CD8-positive, alpha-beta memory T cell (primary cell): ENCODE measurements at regions not wholly inside any gene's neighbourhood (a gene's known extent, or its start where the extent isn't known, plus 50 kb on each side); places are given as distances from the start of the nearest gene placed in this dataset.

ENCODE experiments used
- CTCF ChIA-PET: fragments of 350-600 bp; sonication (Branson Sonifier 250); formaldehyde crosslinking; loops from one replicate; lab custom pipeline; 2021; ENCODE audit warnings: antibody characterized with exemption; lab: Charles Lee
- POLR2A ChIA-PET: fragments of 350-600 bp; sonication (Branson Sonifier 250); formaldehyde crosslinking; loops from one replicate; lab custom pipeline; 2021; ENCODE audit warnings: antibody characterized with exemption; lab: Charles Lee
- DNase-seq, 5 donors: peaks; one replicate each; pipeline versions ENCODE4 v3.0.0 to v3.0.0-alpha.2; 2020 to 2022; ENCODE audit warnings: mixed read lengths in 1 of 5
- H3K27ac ChIP-seq: one replicate; pipeline ENCODE4 v1.7.0; 2013; ENCODE audit warnings: low read depth, mild to moderate bottlenecking, low read length, moderate library complexity
- H3K27me3 ChIP-seq: 2 replicates; pipeline ENCODE4 v1.7.0; 2013; ENCODE audit warnings: low read length, mild to moderate bottlenecking; ENCODE audit not compliant: insufficient read depth, poor library complexity, severe bottlenecking
- H3K36me3 ChIP-seq: 2 replicates; pipeline ENCODE4 v1.7.0; 2013; ENCODE audit warnings: mild to moderate bottlenecking, low read length, moderate library complexity; ENCODE audit not compliant: insufficient read depth
- H3K4me1 ChIP-seq: 2 replicates; pipeline ENCODE4 v1.7.0; 2013; ENCODE audit warnings: mild to moderate bottlenecking, low read length, moderate library complexity; ENCODE audit not compliant: insufficient read depth
- H3K4me3 ChIP-seq: 2 replicates; pipeline ENCODE4 v1.7.0; 2013; ENCODE audit warnings: mild to moderate bottlenecking, low read length
- H3K9me3 ChIP-seq: 2 replicates; pipeline ENCODE4 v1.7.0; 2013; ENCODE audit warnings: mild to moderate bottlenecking, low read length
- H3K27ac Mint-ChIP-seq, 8 donors: one replicate each; pipeline ENCODE4 v1.8.0; 2020 to 2021; ENCODE audit warnings: mixed read lengths in 8 of 8, mild to moderate bottlenecking in 6 of 8, inconsistent platforms in 3 of 8, moderate library complexity in 3 of 8
- H3K27me3 Mint-ChIP-seq, 2 donors: one replicate each; pipeline ENCODE4 v1.8.0; 2020 to 2021; ENCODE audit warnings: mixed read lengths in 2 of 2, mild to moderate bottlenecking in 1 of 2, moderate library complexity in 1 of 2
- H3K36me3 Mint-ChIP-seq, 3 donors: one replicate each; pipeline ENCODE4 v1.8.0; 2020 to 2021; ENCODE audit warnings: mixed read lengths in 3 of 3, inconsistent platforms in 1 of 3, mild to moderate bottlenecking in 1 of 3
- H3K4me1 Mint-ChIP-seq, 3 donors: one replicate each; pipeline ENCODE4 v1.8.0; 2020 to 2021; ENCODE audit warnings: mixed read lengths in 3 of 3, inconsistent platforms in 1 of 3, mild to moderate bottlenecking in 1 of 3
- H3K4me3 Mint-ChIP-seq, 7 donors: one replicate each; pipeline ENCODE4 v1.8.0; 2020 to 2021; ENCODE audit warnings: mixed read lengths in 7 of 7, mild to moderate bottlenecking in 6 of 7, moderate library complexity in 4 of 7, inconsistent platforms in 2 of 7
- H3K9me3 Mint-ChIP-seq, 5 donors: one replicate each; pipeline ENCODE4 v1.8.0; 2020 to 2022; ENCODE audit warnings: mixed read lengths in 5 of 5, mild to moderate bottlenecking in 3 of 5, moderate library complexity in 2 of 5, inconsistent platforms in 1 of 5

- Histone ChIP-seq H3K4me3 (no peak overlapping the region), H3K27ac (no peak overlapping the region), H3K9me3 (no peaks in the 10 kb centered on the region), H3K27me3 (no peaks in the 10 kb centered on the region), H3K4me1 (no peaks in the 10 kb centered on the region), H3K36me3 (no peaks in the 10 kb centered on the region)
- CTCF ChIA-PET, result no interaction called here
- no peaks in the 10 kb centered on the region for H3K27me3 Mint-ChIP-seq
- no peak overlapping the region for H3K27ac Mint-ChIP-seq
- H3K4me1 Mint-ChIP-seq, result no peaks in the 10 kb centered on the region
- POLR2A ChIA-PET, result no interaction called here
- no peak for DNase-seq
- H3K9me3 Mint-ChIP-seq, result peaks cover 0 to 23% (median 4%) of the 10 kb centered on the region in 5 donors
- H3K36me3 Mint-ChIP-seq, result no peaks in the 10 kb centered on the region
- H3K4me3 Mint-ChIP-seq, result no peak overlapping the region
These were observed 841.3 kb upstream of the ZWINT start for GRCh38 chr10:57202356-57202755.

GRCh38 chr10:57188846-57189245, 827.8 kb upstream of the ZWINT start:
- Histone ChIP-seq H3K4me1 (no peaks in the 10 kb centered on the region), H3K27me3 (no peaks in the 10 kb centered on the region), H3K36me3 (no peaks in the 10 kb centered on the region), H3K27ac (no peak overlapping the region), H3K9me3 (no peaks in the 10 kb centered on the region), H3K4me3 (no peak overlapping the region)
- no peaks in the 10 kb centered on the region for H3K27me3 Mint-ChIP-seq
- ChIA-PET CTCF (no interaction called here), POLR2A (no interaction called here)
- no peak for DNase-seq
- no peak overlapping the region for H3K4me3 Mint-ChIP-seq
- H3K27ac Mint-ChIP-seq, result no peak overlapping the region
- no peaks in the 10 kb centered on the region for H3K36me3 Mint-ChIP-seq
- H3K9me3 Mint-ChIP-seq, result peaks cover 3 to 54% (median 8%) of the 10 kb centered on the region in 5 donors
- H3K4me1 Mint-ChIP-seq, result no peaks in the 10 kb centered on the region

- Mint-ChIP-seq H3K4me3 (no peak overlapping the region), H3K4me1 (no peaks in the 10 kb centered on the region), H3K27me3 (no peaks in the 10 kb centered on the region), H3K9me3 (peaks cover 3 to 42% (median 8%) of the 10 kb centered on the region in 5 donors), H3K36me3 (no peaks in the 10 kb centered on the region), H3K27ac (no peak overlapping the region)
- Histone ChIP-seq H3K4me1 (no peaks in the 10 kb centered on the region), H3K27ac (no peak overlapping the region), H3K36me3 (no peaks in the 10 kb centered on the region), H3K9me3 (no peaks in the 10 kb centered on the region), H3K4me3 (no peak overlapping the region), H3K27me3 (no peaks in the 10 kb centered on the region)
- POLR2A ChIA-PET, result no interaction called here
- no peak for DNase-seq
- CTCF ChIA-PET, result no interaction called here
These were observed 825.1 kb upstream of the ZWINT start for GRCh38 chr10:57186201-57186600.

- Histone ChIP-seq H3K27ac (no peak overlapping the region), H3K4me1 (no peaks in the 10 kb centered on the region), H3K27me3 (no peaks in the 10 kb centered on the region), H3K9me3 (no peaks in the 10 kb centered on the region), H3K36me3 (no peaks in the 10 kb centered on the region), H3K4me3 (no peak overlapping the region)
- POLR2A ChIA-PET, result no interaction called here
- H3K27me3 Mint-ChIP-seq, result no peaks in the 10 kb centered on the region
- H3K4me3 Mint-ChIP-seq, result no peak overlapping the region
- H3K4me1 Mint-ChIP-seq, result no peaks in the 10 kb centered on the region
- DNase-seq, result no peak
- H3K27ac Mint-ChIP-seq, result no peak overlapping the region
- peaks cover 5 to 34% (median 8%) of the 10 kb centered on the region in 5 donors for H3K9me3 Mint-ChIP-seq
- CTCF ChIA-PET, result no interaction called here
- no peaks in the 10 kb centered on the region for H3K36me3 Mint-ChIP-seq
These were observed 808.5 kb upstream of the ZWINT start for GRCh38 chr10:57169597-57169996.

GRCh38 chr10:57168611-57169240, 807.7 kb upstream of the ZWINT start:
- Histone ChIP-seq H3K27me3 (no peaks in the 10 kb centered on the region), H3K36me3 (no peaks in the 10 kb centered on the region), H3K4me3 (no peak overlapping the region), H3K4me1 (no peaks in the 10 kb centered on the region), H3K9me3 (no peaks in the 10 kb centered on the region), H3K27ac (no peak overlapping the region)
- ChIA-PET CTCF (no interaction called here), POLR2A (no interaction called here)
- H3K27ac Mint-ChIP-seq, result no peak overlapping the region
- H3K27me3 Mint-ChIP-seq, result no peaks in the 10 kb centered on the region
- H3K4me3 Mint-ChIP-seq, result no peak overlapping the region
- no peak for DNase-seq
- H3K36me3 Mint-ChIP-seq, result no peaks in the 10 kb centered on the region
- peaks cover 4 to 30% (median 9%) of the 10 kb centered on the region in 5 donors for H3K9me3 Mint-ChIP-seq
- no peaks in the 10 kb centered on the region for H3K4me1 Mint-ChIP-seq

GRCh38 chr10:57165671-57166070, 804.6 kb upstream of the ZWINT start:
- Histone ChIP-seq H3K27ac (no peak overlapping the region), H3K36me3 (no peaks in the 10 kb centered on the region), H3K4me3 (no peak overlapping the region), H3K27me3 (no peaks in the 10 kb centered on the region), H3K9me3 (no peaks in the 10 kb centered on the region), H3K4me1 (no peaks in the 10 kb centered on the region)
- Mint-ChIP-seq H3K36me3 (no peaks in the 10 kb centered on the region), H3K27ac (no peak overlapping the region), H3K9me3 (peaks cover 2 to 27% (median 10%) of the 10 kb centered on the region in 5 donors), H3K4me1 (no peaks in the 10 kb centered on the region), H3K27me3 (no peaks in the 10 kb centered on the region), H3K4me3 (no peak overlapping the region)
- ChIA-PET POLR2A (no interaction called here), CTCF (no interaction called here)
- DNase-seq, result no peak

- H3K27ac ChIP-seq, result no peak overlapping the region
- H3K27me3 ChIP-seq, result no peaks in the 10 kb centered on the region
- H3K9me3 ChIP-seq, result no peaks in the 10 kb centered on the region
- Mint-ChIP-seq H3K4me3 (no peak overlapping the region), H3K27ac (no peak overlapping the region), H3K4me1 (no peaks in the 10 kb centered on the region), H3K9me3 (peaks cover 2 to 19% (median 9%) of the 10 kb centered on the region in 5 donors), H3K36me3 (no peaks in the 10 kb centered on the region), H3K27me3 (no peaks in the 10 kb centered on the region)
- DNase-seq, result no peak
- H3K4me1 ChIP-seq, result no peaks in the 10 kb centered on the region
- ChIA-PET POLR2A (no interaction called here), CTCF (no interaction called here)
- no peak overlapping the region for H3K4me3 ChIP-seq
- no peaks in the 10 kb centered on the region for H3K36me3 ChIP-seq
These were observed 801.2 kb upstream of the ZWINT start for GRCh38 chr10:57162231-57162630.

GRCh38 chr10:57161157-57161556, 800.1 kb upstream of the ZWINT start:
- Histone ChIP-seq H3K9me3 (no peaks in the 10 kb centered on the region), H3K27me3 (no peaks in the 10 kb centered on the region), H3K4me3 (no peak overlapping the region), H3K4me1 (no peaks in the 10 kb centered on the region), H3K36me3 (no peaks in the 10 kb centered on the region), H3K27ac (no peak overlapping the region)
- H3K36me3 Mint-ChIP-seq, result no peaks in the 10 kb centered on the region
- ChIA-PET POLR2A (no interaction called here), CTCF (no interaction called here)
- H3K4me3 Mint-ChIP-seq, result no peak overlapping the region
- H3K9me3 Mint-ChIP-seq, result peaks cover 2 to 11% (median 4%) of the 10 kb centered on the region in 5 donors
- no peaks in the 10 kb centered on the region for H3K4me1 Mint-ChIP-seq
- DNase-seq, result no peak
- no peak overlapping the region for H3K27ac Mint-ChIP-seq
- no peaks in the 10 kb centered on the region for H3K27me3 Mint-ChIP-seq
